Heart right ventricle (tissue), 16 donors: ENCODE measurements at regions not wholly inside any gene's neighbourhood (a gene's known extent, or its start where the extent isn't known, plus 50 kb on each side); places are given as distances from the start of the nearest gene placed in this dataset.

Experiments used
- ATAC-seq, 8 donors: fragments of 200-7000 bp; cut with Tn5 transposase; one replicate each; pipeline ENCODE4 v1.9.1; 2020; ENCODE audit warnings: mild to moderate bottlenecking in 8 of 8, moderate library complexity in 8 of 8, moderate number of reproducible peaks in 1 of 8
- DNase-seq, 2 donors: peaks; one replicate each; pipeline ENCODE4 v3.0.0-alpha.2; 2020
- H3K27ac ChIP-seq, 10 donors: fragments of 200-600 bp; sonication (generic) in 2 of 10; one replicate each; pipeline versions ENCODE4 v1.5.0 to v1.8.0; 2020 to 2022; ENCODE audit warnings: mild to moderate bottlenecking in 3 of 10
- H3K27me3 ChIP-seq, 7 donors: fragments of 200-600 bp; one replicate each; pipeline ENCODE4 v1.8.0; 2021 to 2022; ENCODE audit warnings: mild to moderate bottlenecking in 2 of 7
- H3K36me3 ChIP-seq, 9 donors: fragments of 200-600 bp; sonication (generic) in 1 of 9; one replicate each; pipeline versions ENCODE4 v1.5.0 to v1.8.0; 2020 to 2022; ENCODE audit warnings: mild to moderate bottlenecking in 2 of 9
- H3K4me1 ChIP-seq, 9 donors: fragments of 200-600 bp; sonication (generic) in 1 of 9; one replicate each; pipeline versions ENCODE4 v1.5.0 to v1.8.0; 2020 to 2022; ENCODE audit warnings: mild to moderate bottlenecking in 4 of 9
- H3K4me3 ChIP-seq, 10 donors: fragments of 200-600 bp; sonication (generic) in 2 of 10; one replicate each; pipeline versions ENCODE4 v1.5.0 to v1.8.0; 2020 to 2022; ENCODE audit warnings: mild to moderate bottlenecking in 7 of 10, moderate library complexity in 2 of 10
- H3K9me3 ChIP-seq, 11 donors: fragments of 200-600 bp in 10 of 11; sonication (generic) in 2 of 11; one replicate each; pipeline versions ENCODE4 v1.5.0 to v1.8.0; 2013 to 2022; ENCODE audit warnings: mild to moderate bottlenecking in 2 of 11, control low read depth in 1 of 11, moderate library complexity in 1 of 11
- CTCF ChIP-seq, 9 donors: fragments of 200-600 bp; sonication (generic) in 2 of 9; IDR thresholded peaks; one replicate each; pipeline versions ENCODE4 v1.5.0 to v1.8.0; 2021 to 2022; ENCODE audit warnings: antibody characterized with exemption in 9 of 9, mild to moderate bottlenecking in 5 of 9, moderate library complexity in 1 of 9
- WGBS, 2 donors: extraction: QIAGEN DNeasy Blood & Tissue Kit; methylation state at CpG; one replicate each; pipeline ENCODE4 v1.1.7; 2013; ENCODE audit warnings: inconsistent platforms in 1 of 2; 5-methylcytosine and 5-hydroxymethylcytosine counted together
- intact Hi-C, 10 donors: fragments of 100-400 bp; cut with DNase I; formaldehyde crosslinking; loops; one replicate each; pipeline versions ENCODE4 v1.11.1 to v1.14.2; 2022
- donor health status: Arrhythmogenic right ventricular cardiomyopathy.
- donor health status: ischemic (EF 13 %, LVEDD 7.1; RV severe dilation, severe dysfunction).
- donor health status: healthy with polysubstance abuse.
- donor health status: DM: no; HTN: yes; CAD: no.
- donor health status: DM: no; HTN: no; CAD: no.
- donor health status: ischemic (EF 25% LVEDD 6.9; RV normal size, moderate dysfunction).
- donor health status: ischemic (EF 25% LVEDD 5.7; RV mildly dilated, moderate dysfunction).
- donor health status: healthy.
- donor health status: DM: yes; HTN: yes; CAD: no.
- donor health status: Ischemic cardiomyopathy.
- donor health status: ischemic (EF 35%, LVEDD 5.7; RV mildly dilated, moderate dysfunction).
- donor health status: nonischemic (EF 11% LVEDD 7.7; RV severe dilation, severe dysfunction).
- donor health status: DM: yes; HTN: yes; CAD: no.
- donor health status: PGD.
- donor health status: ischemic (EF 29% LVEDD 5.4; RV normal size, mild dysfunction).
- donor health status: nonischemic (EF 23%, LVEDD 6.1; RV moderate dilation, normal function).

- intact Hi-C loops, result no loop called here
- Histone ChIP-seq H3K4me3 (no peak overlapping the region), H3K27me3 (peaks cover 0 to 3% (median 0%) of the 10 kb centered on the region in 7 donors), H3K27ac (no peak overlapping the region), H3K36me3 (no peaks in the 10 kb centered on the region), H3K9me3 (peaks cover 0 to 4% (median 0%) of the 10 kb centered on the region in 11 donors), H3K4me1 (no peaks in the 10 kb centered on the region)
- 23 to 31% methylated on average over 1 of the region's 1 CpG for WGBS, 2 donors
- ATAC-seq (no peak), DNase-seq (no peak)
- TF ChIP-seq CTCF (IDR thresholded peaks at IDR 0.05), result no peak
Measured at GRCh38 chr1:194734970-194735369, 1548.6 kb upstream of the B3GALT2 start.

GRCh38 chr1:194731025-194731424, 1544.6 kb upstream of the B3GALT2 start:
- Histone ChIP-seq H3K4me1 (no peaks in the 10 kb centered on the region), H3K4me3 (no peak overlapping the region), H3K9me3 (no peaks in the 10 kb centered on the region), H3K36me3 (no peaks in the 10 kb centered on the region), H3K27me3 (peaks cover 0 to 3% (median 0%) of the 10 kb centered on the region in 7 donors), H3K27ac (no peak overlapping the region)
- ATAC-seq, result no peak
- intact Hi-C loops, result no loop called here
- no peak for DNase-seq
- no peak for TF ChIP-seq CTCF (IDR thresholded peaks at IDR 0.05)

GRCh38 chr1:194730304-194730703, 1543.9 kb upstream of the B3GALT2 start:
- ATAC-seq (no peak), DNase-seq (no peak)
- no peak for TF ChIP-seq CTCF (IDR thresholded peaks at IDR 0.05)
- Histone ChIP-seq H3K27ac (no peak overlapping the region), H3K27me3 (peaks cover 0 to 3% (median 0%) of the 10 kb centered on the region in 7 donors), H3K36me3 (no peaks in the 10 kb centered on the region), H3K4me3 (no peak overlapping the region), H3K4me1 (no peaks in the 10 kb centered on the region), H3K9me3 (no peaks in the 10 kb centered on the region)
- 47 to 64% methylated on average over 3 of the region's 3 CpGs for WGBS, 2 donors
- intact Hi-C loops, result no loop called here

GRCh38 chr1:194723067-194723466, 1536.7 kb upstream of the B3GALT2 start:
- no peaks in the 10 kb centered on the region for H3K27me3 ChIP-seq
- no peak for DNase-seq
- no peak overlapping the region for H3K4me3 ChIP-seq
- peaks cover 0 to 10% (median 0%) of the 10 kb centered on the region in 11 donors for H3K9me3 ChIP-seq
- H3K4me1 ChIP-seq, result no peaks in the 10 kb centered on the region
- no peak overlapping the region for H3K27ac ChIP-seq
- no peaks in the 10 kb centered on the region for H3K36me3 ChIP-seq
- intact Hi-C loops, result no loop called here
- no peak for ATAC-seq
- TF ChIP-seq CTCF (IDR thresholded peaks at IDR 0.05), result no peak

GRCh38 chr1:194717941-194718340, 1531.5 kb upstream of the B3GALT2 start:
- ATAC-seq (no peak), DNase-seq (no peak)
- Histone ChIP-seq H3K4me3 (no peak overlapping the region), H3K27me3 (no peaks in the 10 kb centered on the region), H3K9me3 (peaks cover 0 to 10% (median 0%) of the 10 kb centered on the region in 11 donors), H3K27ac (no peak overlapping the region), H3K36me3 (no peaks in the 10 kb centered on the region), H3K4me1 (no peaks in the 10 kb centered on the region)
- no peak for TF ChIP-seq CTCF (IDR thresholded peaks at IDR 0.05)
- intact Hi-C loops, result no loop called here
- 44 to 67% methylated on average over 1 of the region's 1 CpG for WGBS, 2 donors
